ENCODE measurements at regions not wholly inside any gene's neighbourhood (a gene's known extent, or its start where the extent isn't known, plus 50 kb on each side); places are given as distances from the start of the nearest gene placed in this dataset.

GRCh38 chr14:42429401-42429800, 822.7 kb downstream of the LRFN5 start:
- no peak for DNase-seq

- DNase-seq: no peak
These were observed 822.3 kb downstream of the LRFN5 start for GRCh38 chr14:42428996-42429395.

GRCh38 chr14:42424501-42424900, 817.8 kb downstream of the LRFN5 start:
- DNase-seq: no peak

- no peak for DNase-seq
These were observed 814.9 kb downstream of the LRFN5 start for GRCh38 chr14:42421377-42422078.

- DNase-seq: no peak
These were observed 813.4 kb downstream of the LRFN5 start for GRCh38 chr14:42420071-42420470.

- no peak for DNase-seq
These were observed 800.5 kb downstream of the LRFN5 start for GRCh38 chr14:42407153-42407552.

GRCh38 chr14:42391146-42391834, 784.6 kb downstream of the LRFN5 start:
- DNase-seq: no peak

- no peak for DNase-seq
These were observed 772.2 kb downstream of the LRFN5 start for GRCh38 chr14:42378880-42379279.

- no peak for DNase-seq
These were observed 771.6 kb downstream of the LRFN5 start for GRCh38 chr14:42378274-42378673.

- no peak for DNase-seq
These were observed 767.7 kb downstream of the LRFN5 start for GRCh38 chr14:42374332-42374731.

- DNase-seq: no peak
These were observed 763.4 kb downstream of the LRFN5 start for GRCh38 chr14:42370056-42370455.

GRCh38 chr14:42368234-42368633, 761.6 kb downstream of the LRFN5 start:
- DNase-seq: no peak

- DNase-seq: no peak
These were observed 746.6 kb downstream of the LRFN5 start for GRCh38 chr14:42353315-42353714.

- DNase-seq: no peak
These were observed 729.2 kb downstream of the LRFN5 start for GRCh38 chr14:42335918-42336317.

- DNase-seq: no peak
These were observed 728.3 kb downstream of the LRFN5 start for GRCh38 chr14:42334931-42335330.

- DNase-seq: no peak
These were observed 716.8 kb downstream of the LRFN5 start for GRCh38 chr14:42323426-42323825.

- DNase-seq: no peak
These were observed 716.0 kb downstream of the LRFN5 start for GRCh38 chr14:42322531-42323284.

GRCh38 chr14:42319996-42320395, 713.3 kb downstream of the LRFN5 start:
- no peak for DNase-seq

GRCh38 chr14:42316693-42317092, 710.0 kb downstream of the LRFN5 start:
- no peak for DNase-seq

- DNase-seq: no peak
These were observed 705.2 kb downstream of the LRFN5 start for GRCh38 chr14:42311876-42312275.

GRCh38 chr14:42307239-42307825, 700.7 kb downstream of the LRFN5 start:
- DNase-seq: no peak

- no peak for DNase-seq
These were observed 693.0 kb downstream of the LRFN5 start for GRCh38 chr14:42299692-42300091.

- DNase-seq: no peak
These were observed 686.5 kb downstream of the LRFN5 start for GRCh38 chr14:42293180-42293579.

- DNase-seq: no peak
These were observed 671.2 kb downstream of the LRFN5 start for GRCh38 chr14:42277840-42278239.

Measured in stimulated activated CD4-positive, alpha-beta T cell treated with anti-CD3 and anti-CD28 coated beads, Interleukin-4, amount 100 ng/mL, for 1 hour (primary cell).